HG02623 (cell line): ENCODE measurements at regions not wholly inside any gene's neighbourhood (a gene's known extent, or its start where the extent isn't known, plus 50 kb on each side); places are given as distances from the start of the nearest gene placed in this dataset.

ENCODE experiments used
- ATAC-seq: cut with Tn5 transposase; IDR thresholded peaks from one replicate; pipeline ENCODE4 v1.9.1; 2021; ENCODE audit warnings: moderate library complexity; ENCODE audit not compliant: unreplicated experiment

DNA sequence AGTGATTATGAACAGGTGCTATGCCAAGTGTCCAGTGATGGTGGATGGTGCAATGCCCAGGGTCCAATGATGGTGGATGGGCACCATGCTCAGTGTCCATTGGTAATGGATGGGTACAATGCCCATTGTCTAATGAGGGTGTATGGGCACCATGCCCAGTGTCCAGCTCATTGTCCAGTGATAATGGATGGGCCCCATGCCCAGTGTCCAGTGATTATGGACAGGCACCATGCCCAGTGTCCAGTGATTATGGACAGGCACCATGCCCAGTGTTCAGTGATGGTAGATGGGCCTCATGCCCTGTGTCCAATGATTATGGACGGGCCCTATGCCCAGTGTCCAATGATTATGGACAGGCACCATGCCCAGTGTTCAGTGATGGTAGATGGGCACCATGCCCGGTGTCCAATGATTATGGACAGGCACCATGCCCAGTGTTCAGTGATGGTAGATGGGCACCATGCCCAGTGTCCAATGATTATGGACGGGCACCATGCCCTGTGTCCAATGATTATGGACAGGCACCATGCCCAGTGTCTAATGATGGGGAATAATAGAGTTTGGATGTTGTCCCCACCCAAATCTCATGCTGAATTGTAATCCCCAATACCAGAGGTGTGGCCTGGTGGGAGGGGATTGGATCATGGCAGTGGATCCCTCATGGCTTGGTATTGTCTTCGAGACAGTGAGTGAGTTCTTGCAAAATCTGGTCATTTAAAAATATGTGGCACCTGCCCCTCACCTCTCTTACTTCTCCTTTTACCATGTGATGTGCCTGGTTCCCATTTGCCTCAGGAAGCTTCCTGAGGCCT, 87.8 kb downstream of the ANKRD10 start:
- ATAC-seq, result no peak
